ENCODE measurements at regions not wholly inside any gene's neighbourhood (a gene's known extent, or its start where the extent isn't known, plus 50 kb on each side); places are given as distances from the start of the nearest gene placed in this dataset.

- no peak overlapping the region for H3K27ac ChIP-seq
- DNase-seq (ENCODE audit: low read depth, low spot score), result no peak
Observed at GRCh38 chr3:151990696-151991376, 117.4 kb downstream of the SUCNR1 start.

- H3K27ac ChIP-seq, result no peak overlapping the region
- no peak for DNase-seq (ENCODE audit: low read depth, low spot score)
Observed at GRCh38 chr3:151992326-151993041, 119.0 kb downstream of the SUCNR1 start.

GRCh38 chr3:151995091-151995490 lies 121.6 kb downstream of the SUCNR1 start:
- DNase-seq (ENCODE audit: low read depth, low spot score), result no peak

GRCh38 chr3:151998744-151999143 lies 125.3 kb downstream of the SUCNR1 start:
- DNase-seq (ENCODE audit: low read depth, low spot score), result no peak

More at GRCh38 chr3:151995091-151995490, 121.6 kb downstream of the SUCNR1 start:
- H3K27ac ChIP-seq, result no peak overlapping the region

GRCh38 chr3:151999936-152000335 lies 126.5 kb downstream of the SUCNR1 start:
- no peak overlapping the region for H3K27ac ChIP-seq
- DNase-seq (ENCODE audit: low read depth, low spot score), result peak; percentile 27

More at GRCh38 chr3:151998744-151999143, 125.3 kb downstream of the SUCNR1 start:
- H3K27ac ChIP-seq, result no peak overlapping the region

GRCh38 chr3:152011812-152012735 lies 138.6 kb downstream of the SUCNR1 start:
- H3K27ac ChIP-seq, result no peak overlapping the region
- no peak for DNase-seq (ENCODE audit: low read depth, low spot score)

- DNase-seq (ENCODE audit: low read depth, low spot score), result no peak
- H3K27ac ChIP-seq, result no peak overlapping the region
Observed at GRCh38 chr3:152019508-152019907, 146.1 kb downstream of the SUCNR1 start.

GRCh38 chr3:152021951-152022461 lies 148.6 kb downstream of the SUCNR1 start:
- DNase-seq (ENCODE audit: low read depth, low spot score), result peak; percentile 82
- H3K27ac ChIP-seq, result peak overlapping the region; percentile 42

GRCh38 chr3:152026033-152026556 lies 152.7 kb downstream of the SUCNR1 start:
- peak overlapping the region; percentile 76 for H3K27ac ChIP-seq
- DNase-seq (ENCODE audit: low read depth, low spot score), result peak; percentile 24

- H3K27ac ChIP-seq, result no peak overlapping the region
Observed at GRCh38 chr3:152030320-152030719, 156.9 kb downstream of the SUCNR1 start.

GRCh38 chr3:152031321-152031720 lies 157.9 kb downstream of the SUCNR1 start:
- no peak for DNase-seq (ENCODE audit: low read depth, low spot score)
- no peak overlapping the region for H3K27ac ChIP-seq

More at GRCh38 chr3:152030320-152030719, 156.9 kb downstream of the SUCNR1 start:
- DNase-seq (ENCODE audit: low read depth, low spot score), result no peak

GRCh38 chr3:152037297-152037696 lies 163.9 kb downstream of the SUCNR1 start:
- no peak for DNase-seq (ENCODE audit: low read depth, low spot score)
- no peak overlapping the region for H3K27ac ChIP-seq

- H3K27ac ChIP-seq, result no peak overlapping the region
- DNase-seq (ENCODE audit: low read depth, low spot score), result no peak
Observed at GRCh38 chr3:152037953-152038352, 164.5 kb downstream of the SUCNR1 start.

GRCh38 chr3:152038490-152038889 lies 165.0 kb downstream of the SUCNR1 start:
- DNase-seq (ENCODE audit: low read depth, low spot score), result no peak
- H3K27ac ChIP-seq, result no peak overlapping the region

GRCh38 chr3:152039887-152040286 lies 166.4 kb downstream of the SUCNR1 start:
- no peak for DNase-seq (ENCODE audit: low read depth, low spot score)
- no peak overlapping the region for H3K27ac ChIP-seq

- no peak overlapping the region for H3K27ac ChIP-seq
- no peak for DNase-seq (ENCODE audit: low read depth, low spot score)
Observed at GRCh38 chr3:152040319-152040718, 166.9 kb downstream of the SUCNR1 start.

- H3K27ac ChIP-seq, result no peak overlapping the region
- no peak for DNase-seq (ENCODE audit: low read depth, low spot score)
Observed at GRCh38 chr3:152043620-152044019, 170.2 kb downstream of the SUCNR1 start.

GRCh38 chr3:152046280-152046679 lies 172.8 kb downstream of the SUCNR1 start:
- no peak for DNase-seq (ENCODE audit: low read depth, low spot score)
- no peak overlapping the region for H3K27ac ChIP-seq

GRCh38 chr3:152047465-152047864 lies 174.0 kb downstream of the SUCNR1 start:
- H3K27ac ChIP-seq, result no peak overlapping the region
- DNase-seq (ENCODE audit: low read depth, low spot score), result peak; percentile 36

GRCh38 chr3:152048831-152049230 lies 175.4 kb downstream of the SUCNR1 start:
- DNase-seq (ENCODE audit: low read depth, low spot score), result no peak
- H3K27ac ChIP-seq, result no peak overlapping the region

Data from epithelial cell of prostate (primary cell).